Neuronal stem cell (in vitro differentiated cells): ENCODE measurements at regions not wholly inside any gene's neighbourhood (a gene's known extent, or its start where the extent isn't known, plus 50 kb on each side); places are given as distances from the start of the nearest gene placed in this dataset.
A peak's percentile ranks its signal among the peaks of the same experiment; 100 is the strongest.

Experiments
- DNase-seq: peaks from one replicate; pipeline ENCODE4 v3.0.0-alpha.2; 2013; ENCODE audit warnings: low spot score
- H2AFZ ChIP-seq: one replicate; pipeline ENCODE4 v1.6.1; 2013; ENCODE audit warnings: mild to moderate bottlenecking, low read length, inconsistent platforms
- H2AK5ac ChIP-seq: 2 replicates; pipeline ENCODE4 v1.6.1; 2013; ENCODE audit warnings: low read depth, mild to moderate bottlenecking, inconsistent platforms, low read length, moderate library complexity, mixed read lengths
- H2BK120ac ChIP-seq: 2 replicates; pipeline ENCODE4 v1.6.1; 2013; ENCODE audit warnings: low read depth, mild to moderate bottlenecking, inconsistent platforms, low read length, moderate library complexity, mixed read lengths
- H2BK12ac ChIP-seq: one replicate; pipeline ENCODE4 v1.6.1; 2013; ENCODE audit warnings: low read length, inconsistent platforms
- H2BK15ac ChIP-seq: 2 replicates; pipeline ENCODE4 v1.6.1; 2013; ENCODE audit warnings: mild to moderate bottlenecking, low read length, inconsistent platforms, mixed read lengths
- H2BK5ac ChIP-seq: one replicate; pipeline ENCODE4 v1.6.1; 2013; ENCODE audit warnings: inconsistent platforms, mild to moderate bottlenecking, low read length, moderate library complexity
- H3K14ac ChIP-seq: one replicate; pipeline ENCODE4 v1.6.1; 2013; ENCODE audit warnings: low read length, inconsistent platforms
- H3K18ac ChIP-seq: 2 replicates; pipeline ENCODE4 v1.6.1; 2013; ENCODE audit warnings: low read length, inconsistent platforms
- H3K23ac ChIP-seq: 2 replicates; pipeline ENCODE4 v1.6.1; 2013; ENCODE audit warnings: low read depth, mild to moderate bottlenecking, mixed read lengths, low read length, inconsistent platforms; ENCODE audit not compliant: poor library complexity
- H3K27ac ChIP-seq: replicated peaks from 3 replicates; pipeline ENCODE4 v1.5.1; 2013; ENCODE audit warnings: low read length, inconsistent platforms
- H3K27me3 ChIP-seq, 3 experiments: 2 replicates each; pipeline ENCODE4 v1.6.1; 2013; ENCODE audit warnings: low read length in 3 of 3, mild to moderate bottlenecking in 2 of 3, inconsistent platforms in 1 of 3, low read depth in 1 of 3, mixed read lengths in 1 of 3, moderate library complexity in 1 of 3; ENCODE audit not compliant: control insufficient read depth in 3 of 3, insufficient read depth in 3 of 3
- H3K36me3 ChIP-seq, 2 donors: replicated peaks in 1 of 2; 2 replicates each; pipeline ENCODE4 v1.6.1; 2013; ENCODE audit warnings: low read length in 2 of 2; ENCODE audit not compliant: control insufficient read depth in 2 of 2, insufficient read depth in 2 of 2
- H3K4ac ChIP-seq: 2 replicates; pipeline ENCODE4 v1.6.1; 2013; ENCODE audit warnings: inconsistent platforms, mild to moderate bottlenecking, low read length, moderate library complexity
- H3K4me1 ChIP-seq, 2 donors: 1 replicate in 1 of 2; 2 replicates in 1 of 2; pipeline ENCODE4 v1.6.1; 2013; ENCODE audit warnings: low read length in 2 of 2, low read depth in 1 of 2; ENCODE audit not compliant: control insufficient read depth in 2 of 2, insufficient read depth in 1 of 2
- H3K4me2 ChIP-seq: one replicate; pipeline ENCODE4 v1.6.1; 2013; ENCODE audit warnings: mild to moderate bottlenecking, low read length, inconsistent platforms; ENCODE audit not compliant: insufficient read depth, poor library complexity, severe bottlenecking
- H3K4me3 ChIP-seq, 2 donors: 2 replicates each; pipeline ENCODE4 v1.5.1; 2013; ENCODE audit warnings: low read length in 2 of 2, mild to moderate bottlenecking in 2 of 2, inconsistent platforms in 1 of 2, moderate library complexity in 1 of 2
- H3K79me1 ChIP-seq: one replicate; pipeline ENCODE4 v1.6.1; 2013; ENCODE audit warnings: low read depth, mild to moderate bottlenecking, inconsistent platforms, low read length, moderate library complexity
- H3K9ac ChIP-seq: one replicate; pipeline ENCODE4 v1.6.1; 2013; ENCODE audit warnings: mild to moderate bottlenecking, low read depth, low read length, inconsistent platforms; ENCODE audit not compliant: poor library complexity
- H3K9me3 ChIP-seq, 2 donors: replicated peaks in 1 of 2; 2 replicates each; pipeline versions ENCODE3 to v1.6.1; 2013; ENCODE audit warnings: low read length in 2 of 2, mild to moderate bottlenecking in 2 of 2, inconsistent platforms in 1 of 2, low read depth in 1 of 2, mixed read lengths in 1 of 2, moderate library complexity in 1 of 2; ENCODE audit not compliant: control insufficient read depth in 2 of 2, insufficient read depth in 1 of 2
- H4K8ac ChIP-seq: one replicate; pipeline ENCODE4 v1.6.1; 2013; ENCODE audit warnings: low read depth, mild to moderate bottlenecking, inconsistent platforms, low read length, moderate library complexity
- H4K91ac ChIP-seq: one replicate; pipeline ENCODE4 v1.6.1; 2013; ENCODE audit warnings: low read length, low read depth, mild to moderate bottlenecking, inconsistent platforms; ENCODE audit not compliant: poor library complexity
- WGBS, 2 donors: extraction: QIAGEN DNeasy Blood & Tissue Kit; methylation state at CpG; one replicate each; pipeline ENCODE4 v1.1.7; 2013; ENCODE audit warnings: missing lambda C conversion rate in 2 of 2, mixed read lengths in 1 of 2; ENCODE audit not compliant: insufficient read length in 2 of 2, insufficient replicate concordance in 1 of 2; ENCODE audit errors: extremely low coverage in 2 of 2; 5-methylcytosine and 5-hydroxymethylcytosine counted together

- H3K9ac ChIP-seq = no peak overlapping the region
- no peak overlapping the region for H3K14ac ChIP-seq
- H3K4ac ChIP-seq = no peak overlapping the region
- peaks cover under 1 to 14% of the 10 kb centered on the region in 2 donors for H3K9me3 ChIP-seq
- no peak overlapping the region for H2AK5ac ChIP-seq
- H2BK5ac ChIP-seq = no peak overlapping the region
- H3K36me3 ChIP-seq = peaks cover 13 to 78% of the 10 kb centered on the region in 2 donors
- no peak overlapping the region for H2AFZ ChIP-seq
- no peak overlapping the region for H2BK15ac ChIP-seq
- DNase-seq = no peak
- no peak overlapping the region for H2BK120ac ChIP-seq
- WGBS, 2 donors = no CpG with 5 or more reads among the region's 3 CpGs
- no peak overlapping the region for H3K23ac ChIP-seq
- no peak overlapping the region for H4K8ac ChIP-seq
- H2BK12ac ChIP-seq = no peak overlapping the region
- H3K79me1 ChIP-seq = no peaks in the 10 kb centered on the region
- no peak overlapping the region for H4K91ac ChIP-seq
- H3K18ac ChIP-seq = no peak overlapping the region
- no peak overlapping the region for H3K4me3 ChIP-seq
- H3K27me3 ChIP-seq = no peaks in the 10 kb centered on the region
- no peak overlapping the region for H3K27ac ChIP-seq
- H3K4me2 ChIP-seq = no peak overlapping the region
- peaks cover 7% of the 10 kb centered on the region in 2 donors for H3K4me1 ChIP-seq
Observed at GRCh38 chr6:150735341-150735851, 130.1 kb upstream of the MTHFD1L start.

- Histone ChIP-seq H3K14ac (no peak overlapping the region), H2BK5ac (no peak overlapping the region), H2BK15ac (no peak overlapping the region), H3K18ac (no peak overlapping the region), H4K8ac (no peak overlapping the region), H3K27me3 (no peaks in the 10 kb centered on the region), H3K9ac (no peak overlapping the region), H4K91ac (no peak overlapping the region), H2AFZ (no peak overlapping the region), H3K9me3 (peaks cover 0 to 5% of the 10 kb centered on the region in 2 donors), H2BK12ac (no peak overlapping the region), H2BK120ac (no peak overlapping the region), H3K4me1 (peaks cover 7 to 12% of the 10 kb centered on the region in 2 donors), H3K4ac (no peak overlapping the region), H2AK5ac (no peak overlapping the region), H3K36me3 (peaks cover 11 to 80% of the 10 kb centered on the region in 2 donors), H3K23ac (no peak overlapping the region), H3K79me1 (peaks cover 3% of the 10 kb centered on the region), H3K27ac (no peak overlapping the region), H3K4me2 (no peak overlapping the region), H3K4me3 (no peak overlapping the region)
- WGBS, 2 donors = no CpG with 5 or more reads among the region's 6 CpGs
- DNase-seq = no peak
Observed at GRCh38 chr6:150738092-150738629, 127.3 kb upstream of the MTHFD1L start.

- H3K4me3 ChIP-seq = no peak overlapping the region
- no peak overlapping the region for H2AFZ ChIP-seq
- H2BK5ac ChIP-seq = no peak overlapping the region
- peaks cover 3% of the 10 kb centered on the region for H3K79me1 ChIP-seq
- H3K27ac ChIP-seq = peak overlapping the region; percentile 2
- no peak overlapping the region for H3K4ac ChIP-seq
- H3K36me3 ChIP-seq = peaks cover 0 to 73% of the 10 kb centered on the region in 2 donors
- no peak overlapping the region for H2BK120ac ChIP-seq
- no CpG with 5 or more reads among the region's 2 CpGs for WGBS, 2 donors
- no peak for DNase-seq
- no peak overlapping the region for H4K8ac ChIP-seq
- no peak overlapping the region for H3K4me2 ChIP-seq
- H4K91ac ChIP-seq = no peak overlapping the region
- no peak overlapping the region for H3K9ac ChIP-seq
- H2AK5ac ChIP-seq = no peak overlapping the region
- H2BK12ac ChIP-seq = no peak overlapping the region
- H3K27me3 ChIP-seq = no peaks in the 10 kb centered on the region
- no peak overlapping the region for H3K23ac ChIP-seq
- no peak overlapping the region for H3K14ac ChIP-seq
- H3K18ac ChIP-seq = no peak overlapping the region
- H3K4me1 ChIP-seq = peaks cover 7 to 12% of the 10 kb centered on the region in 2 donors
- H3K9me3 ChIP-seq = peaks cover 0 to 3% of the 10 kb centered on the region in 2 donors
- H2BK15ac ChIP-seq = no peak overlapping the region
Observed at GRCh38 chr6:150739711-150740349, 125.7 kb upstream of the MTHFD1L start.

DNA sequence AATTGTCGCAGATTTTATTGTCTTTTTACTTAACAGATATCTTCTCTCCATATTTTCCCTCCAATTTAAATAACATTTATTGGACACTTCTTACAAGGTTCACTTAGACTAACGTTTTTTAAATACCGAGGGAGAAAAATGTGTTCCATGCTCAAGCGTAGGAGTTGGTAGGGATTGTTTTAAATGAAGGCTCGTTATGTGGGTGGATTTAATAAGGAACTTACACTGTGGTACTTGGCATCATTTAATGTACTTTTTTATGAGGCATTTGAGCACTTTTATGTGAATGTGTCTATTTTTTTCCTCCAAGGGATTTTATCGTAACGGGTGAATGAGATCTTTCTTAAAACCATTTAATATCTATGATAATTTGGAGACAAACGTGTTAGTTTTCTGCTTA, 125.0 kb upstream of the MTHFD1L start:
- no peak overlapping the region for H2AK5ac ChIP-seq
- H3K9ac ChIP-seq = no peak overlapping the region
- H3K79me1 ChIP-seq = peaks cover 3% of the 10 kb centered on the region
- H3K4ac ChIP-seq = no peak overlapping the region
- no peaks in the 10 kb centered on the region for H3K27me3 ChIP-seq
- no peak overlapping the region for H2AFZ ChIP-seq
- H3K9me3 ChIP-seq = peaks cover 0 to 3% of the 10 kb centered on the region in 2 donors
- H4K91ac ChIP-seq = no peak overlapping the region
- peaks cover 7 to 12% of the 10 kb centered on the region in 2 donors for H3K4me1 ChIP-seq
- H2BK5ac ChIP-seq = no peak overlapping the region
- DNase-seq = no peak
- no peak overlapping the region for H3K27ac ChIP-seq
- H3K18ac ChIP-seq = no peak overlapping the region
- H4K8ac ChIP-seq = no peak overlapping the region
- no CpG with 5 or more reads among the region's 8 CpGs for WGBS, 2 donors
- H2BK15ac ChIP-seq = no peak overlapping the region
- no peak overlapping the region for H3K4me3 ChIP-seq
- H3K23ac ChIP-seq = no peak overlapping the region
- no peak overlapping the region for H3K4me2 ChIP-seq
- no peak overlapping the region for H2BK12ac ChIP-seq
- H2BK120ac ChIP-seq = no peak overlapping the region
- no peak overlapping the region for H3K14ac ChIP-seq
- H3K36me3 ChIP-seq = peaks cover 0 to 72% of the 10 kb centered on the region in 2 donors
